ENCODE measurements at regions not wholly inside any gene's neighbourhood (a gene's known extent, or its start where the extent isn't known, plus 50 kb on each side); places are given as distances from the start of the nearest gene placed in this dataset.
"Not testable (repeated sequence)": the region's sequence is repeated elsewhere in the genome, so short reads cannot be mapped to it uniquely, and the experiment has no call there.

- Mint-ChIP-seq H3K36me3 (ENCODE audit: low read depth) (no peaks in the 10 kb centered on the region), H3K9me3 (peaks cover 12% of the 10 kb centered on the region), H3K4me3 (no peak overlapping the region), H3K27ac (no peak overlapping the region), H3K4me1 (ENCODE audit: low read depth) (no peaks in the 10 kb centered on the region), H3K27me3 (no peaks in the 10 kb centered on the region)
- Histone ChIP-seq H3K27me3 (ENCODE audit: control insufficient read depth in 1 of 2, insufficient read depth in 2 of 2, low read length in 2 of 2) (no peaks in the 10 kb centered on the region), H3K36me3 (ENCODE audit: insufficient read depth, low read length) (no peaks in the 10 kb centered on the region), H3K4me1 (ENCODE audit: insufficient read depth, low read length) (no peaks in the 10 kb centered on the region), H3K9me3 (ENCODE audit: control insufficient read depth in 1 of 2, insufficient read depth in 1 of 2, low read length in 2 of 2) (no peaks in the 10 kb centered on the region), H3K4me3 (ENCODE audit: low read length) (no peak overlapping the region), H3K27ac (ENCODE audit: low read depth in 1 of 2, low read length in 2 of 2) (no peak overlapping the region)
- ATAC-seq (ENCODE audit: poor library complexity): no peak
- intact Hi-C loops (cut with DNase I, micrococcal nuclease): no loop called here
- no peak for TF ChIP-seq CTCF (IDR thresholded peaks at IDR 0.05)
- POLR2A ChIA-PET: no interaction called here
- CTCF ChIA-PET: no interaction called here
- DNase-seq: no peak
Observed at GRCh38 chr2:184155791-184156190, 442.5 kb upstream of the ZNF804A start.

GRCh38 chr2:184157141-184157540, 441.2 kb upstream of the ZNF804A start:
- ATAC-seq (ENCODE audit: poor library complexity) (no peak), DNase-seq (no peak)
- Mint-ChIP-seq H3K27ac (no peak overlapping the region), H3K4me3 (no peak overlapping the region), H3K4me1 (ENCODE audit: low read depth) (no peaks in the 10 kb centered on the region), H3K9me3 (peaks cover 12% of the 10 kb centered on the region), H3K27me3 (no peaks in the 10 kb centered on the region), H3K36me3 (ENCODE audit: low read depth) (no peaks in the 10 kb centered on the region)
- POLR2A ChIA-PET: no interaction called here
- H3K27ac ChIP-seq (ENCODE audit: low read depth in 1 of 2, low read length in 2 of 2): no peak overlapping the region
- no peaks in the 10 kb centered on the region for H3K4me1 ChIP-seq (ENCODE audit: insufficient read depth, low read length)
- H3K36me3 ChIP-seq (ENCODE audit: insufficient read depth, low read length): no peaks in the 10 kb centered on the region
- no peak overlapping the region for H3K4me3 ChIP-seq (ENCODE audit: low read length)
- H3K9me3 ChIP-seq (ENCODE audit: control insufficient read depth in 1 of 2, insufficient read depth in 1 of 2, low read length in 2 of 2): no peaks in the 10 kb centered on the region
- H3K27me3 ChIP-seq (ENCODE audit: control insufficient read depth in 1 of 2, insufficient read depth in 2 of 2, low read length in 2 of 2): no peaks in the 10 kb centered on the region
- intact Hi-C loops (cut with DNase I, micrococcal nuclease): no loop called here
- no peak for TF ChIP-seq CTCF (IDR thresholded peaks at IDR 0.05)
- CTCF ChIA-PET: no interaction called here

GRCh38 chr2:184162426-184162825, 435.9 kb upstream of the ZNF804A start:
- TF ChIP-seq CTCF (IDR thresholded peaks at IDR 0.05): no peak
- Histone ChIP-seq H3K27ac (ENCODE audit: low read depth in 1 of 2, low read length in 2 of 2) (no peak overlapping the region), H3K9me3 (ENCODE audit: control insufficient read depth in 1 of 2, insufficient read depth in 1 of 2, low read length in 2 of 2) (no peaks in the 10 kb centered on the region), H3K36me3 (ENCODE audit: insufficient read depth, low read length) (no peaks in the 10 kb centered on the region), H3K4me1 (ENCODE audit: insufficient read depth, low read length) (no peaks in the 10 kb centered on the region), H3K4me3 (ENCODE audit: low read length) (no peak overlapping the region), H3K27me3 (ENCODE audit: control insufficient read depth in 1 of 2, insufficient read depth in 2 of 2, low read length in 2 of 2) (no peaks in the 10 kb centered on the region)
- no peaks in the 10 kb centered on the region for H3K36me3 Mint-ChIP-seq (ENCODE audit: low read depth)
- H3K4me3 Mint-ChIP-seq: no peak overlapping the region
- H3K9me3 Mint-ChIP-seq: peaks cover 19% of the 10 kb centered on the region
- H3K27ac Mint-ChIP-seq: no peak overlapping the region
- intact Hi-C loops (cut with DNase I, micrococcal nuclease): no loop called here
- POLR2A ChIA-PET: no interaction called here
- DNase-seq: no peak
- CTCF ChIA-PET: no interaction called here
- no peaks in the 10 kb centered on the region for H3K27me3 Mint-ChIP-seq
- no peak for ATAC-seq (ENCODE audit: poor library complexity)
- H3K4me1 Mint-ChIP-seq (ENCODE audit: low read depth): no peaks in the 10 kb centered on the region

GRCh38 chr2:184168823-184169222, 429.5 kb upstream of the ZNF804A start:
- H3K27me3 Mint-ChIP-seq; H3K27ac Mint-ChIP-seq; H3K4me3 ChIP-seq (ENCODE audit: low read length); H3K9me3 ChIP-seq (ENCODE audit: control insufficient read depth in 1 of 2, insufficient read depth in 1 of 2, low read length in 2 of 2); H3K4me3 Mint-ChIP-seq; DNase-seq; CTCF ChIA-PET; H3K36me3 ChIP-seq (ENCODE audit: insufficient read depth, low read length); H3K36me3 Mint-ChIP-seq (ENCODE audit: low read depth); POLR2A ChIA-PET; H3K4me1 ChIP-seq (ENCODE audit: insufficient read depth, low read length); intact Hi-C loops (cut with DNase I, micrococcal nuclease); H3K27me3 ChIP-seq (ENCODE audit: control insufficient read depth in 1 of 2, insufficient read depth in 2 of 2, low read length in 2 of 2); H3K4me1 Mint-ChIP-seq (ENCODE audit: low read depth); H3K27ac ChIP-seq (ENCODE audit: low read depth in 1 of 2, low read length in 2 of 2); ATAC-seq (ENCODE audit: poor library complexity): not testable (repeated sequence)
- H3K9me3 Mint-ChIP-seq: peaks cover 12% of the 10 kb centered on the region
